H1 (cell line): ENCODE measurements at regions not wholly inside any gene's neighbourhood (a gene's known extent, or its start where the extent isn't known, plus 50 kb on each side); places are given as distances from the start of the nearest gene placed in this dataset.

Source experiments
- ATF3 ChIP-seq: IDR thresholded peaks from 2 replicates; pipeline ENCODE4 v1.6.1; 2011; ENCODE audit warnings: low read depth, mild to moderate bottlenecking, low read length; ENCODE audit not compliant: insufficient read depth
- CTCF ChIP-seq, 3 experiments: IDR thresholded peaks; 1 replicate in 2 of 3; 2 replicates in 1 of 3; pipeline versions ENCODE4 v1.5.1 to v1.6.1; 2011; ENCODE audit warnings: low read length in 3 of 3, mild to moderate bottlenecking in 3 of 3, inconsistent platforms in 2 of 3, low read depth in 1 of 3, moderate library complexity in 1 of 3; ENCODE audit not compliant: insufficient read depth in 1 of 3; ENCODE audit errors: control extremely low read depth in 1 of 3
- E2F6 ChIP-seq: IDR thresholded peaks from 2 replicates; pipeline ENCODE4 v1.6.1; 2012; ENCODE audit warnings: inconsistent platforms
- JUN ChIP-seq: IDR thresholded peaks from 2 replicates; pipeline ENCODE4 v1.6.1; 2011; ENCODE audit warnings: low read depth, mild to moderate bottlenecking, improper control_type of control experiment, low read length
- KDM5A ChIP-seq: fragments of 200-600 bp; IDR thresholded peaks from 2 replicates; pipeline ENCODE4 v1.7.1; 2012; ENCODE audit warnings: mild to moderate bottlenecking, low read length, inconsistent platforms, mixed read lengths
- MAFK ChIP-seq: IDR thresholded peaks from 2 replicates; pipeline ENCODE4 v1.6.1; 2012; ENCODE audit warnings: low read depth, mild to moderate bottlenecking, improper control_type of control experiment, low read length
- RFX5 ChIP-seq: IDR thresholded peaks from 2 replicates; pipeline ENCODE4 v1.6.1; 2011; ENCODE audit warnings: low read depth, low read length, improper control_type of control experiment, borderline replicate concordance
- SP4 ChIP-seq: IDR thresholded peaks from 2 replicates; pipeline ENCODE4 v1.6.1; 2012; ENCODE audit warnings: low read length, inconsistent platforms
- TAF1 ChIP-seq: IDR thresholded peaks from 2 replicates; pipeline ENCODE4 v1.6.1; 2011; ENCODE audit warnings: mild to moderate bottlenecking, low read depth, low read length

GRCh38 chrX:6981718-6982406 lies 165.7 kb upstream of the STS start:
- TF ChIP-seq CTCF (IDR thresholded peaks at IDR 0.05; ENCODE audit: control extremely low read depth in 1 of 3, insufficient read depth in 1 of 3, low read depth in 1 of 3, low read length in 3 of 3) (no peak), MAFK (no peak), SP4 (no peak), JUN (no peak), ATF3 (no peak), TAF1 (no peak), KDM5A (no peak), E2F6 (no peak), RFX5 (no peak)
